Breast epithelium (tissue), 3 donors: ENCODE measurements at regions not wholly inside any gene's neighbourhood (a gene's known extent, or its start where the extent isn't known, plus 50 kb on each side); places are given as distances from the start of the nearest gene placed in this dataset.

Source experiments
- CTCF ChIP-seq, 3 donors: fragments of 450-650 bp; IDR thresholded peaks; one replicate each; pipeline ENCODE4 v1.5.1; 2016 to 2017; ENCODE audit warnings: antibody characterized with exemption in 3 of 3, mild to moderate bottlenecking in 3 of 3, moderate library complexity in 3 of 3
- POLR2A ChIP-seq: fragments of 450-650 bp; IDR thresholded peaks from one replicate; pipeline ENCODE4 v1.6.1; 2016; ENCODE audit warnings: antibody characterized with exemption, mild to moderate bottlenecking, moderate library complexity

- TF ChIP-seq POLR2A (no peak), CTCF (IDR thresholded peaks at IDR 0.05) (no peak)
Measured at GRCh38 chr3:168307893-168308292, 212.2 kb upstream of the GOLIM4 start.
